Neural cell (in vitro differentiated cells): ENCODE measurements at regions not wholly inside any gene's neighbourhood (a gene's known extent, or its start where the extent isn't known, plus 50 kb on each side); places are given as distances from the start of the nearest gene placed in this dataset.

Source experiments
- EP300 ChIP-seq: fragments of 450-650 bp; conservative IDR thresholded peaks from 2 replicates; pipeline ENCODE4 v1.6.1; 2014; ENCODE audit warnings: antibody characterized with exemption, mild to moderate bottlenecking, moderate library complexity; ENCODE audit not compliant: poor library complexity, severe bottlenecking
- EZH2 ChIP-seq: fragments of 200-600, 300-800 bp; shearing (Covaris generic), sonication (generic); IDR thresholded peaks from 2 replicates; pipeline ENCODE4 v1.6.1; 2014; ENCODE audit warnings: antibody characterized with exemption, low read length, borderline replicate concordance, mild to moderate bottlenecking; ENCODE audit not compliant: insufficient read depth, poor library complexity, severe bottlenecking
- POLR2AphosphoS5 ChIP-seq: IDR thresholded peaks from 2 replicates; pipeline ENCODE4 v1.6.1; 2012
- SMC3 ChIP-seq: fragments of 450-650 bp; conservative IDR thresholded peaks from 2 replicates; pipeline ENCODE4 v1.6.1; 2014; ENCODE audit warnings: antibody characterized with exemption, mild to moderate bottlenecking, moderate library complexity; ENCODE audit not compliant: poor library complexity
- TAF1 ChIP-seq: IDR thresholded peaks from 2 replicates; pipeline ENCODE4 v1.6.1; 2012; ENCODE audit warnings: low read depth
- TF ChIP-seq, protein P1 (sequence below): fragments of 450-650 bp; IDR thresholded peaks from 2 replicates; pipeline ENCODE4 v1.5.1; 2014; ENCODE audit warnings: antibody characterized with exemption, mild to moderate bottlenecking, moderate library complexity; ENCODE audit not compliant: poor library complexity, severe bottlenecking
- TF ChIP-seq, protein P2 (sequence below): IDR thresholded peaks from 2 replicates; pipeline ENCODE4 v1.6.1; 2012; ENCODE audit warnings: borderline replicate concordance

DNA sequence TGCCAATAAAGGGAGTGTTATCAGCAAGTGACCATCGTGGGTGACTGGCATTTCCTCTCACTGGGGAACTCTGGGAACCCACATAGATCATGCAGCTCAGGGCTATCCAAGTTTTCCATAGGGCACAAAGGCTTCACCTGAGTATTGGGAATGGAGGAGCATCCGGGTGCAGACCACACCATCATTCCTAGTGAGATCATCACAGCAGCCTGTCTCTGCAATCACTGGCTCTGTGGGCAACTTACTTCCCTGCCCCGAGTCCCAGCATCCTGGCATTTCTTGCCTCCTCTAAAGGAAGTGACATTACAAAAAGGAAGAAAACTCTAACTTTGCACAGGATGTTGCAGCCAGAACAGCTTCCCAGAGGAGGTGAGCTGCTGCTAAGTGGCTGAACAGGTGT, 80.6 kb upstream of the SHB start:
- TF ChIP-seq, protein P1, sequence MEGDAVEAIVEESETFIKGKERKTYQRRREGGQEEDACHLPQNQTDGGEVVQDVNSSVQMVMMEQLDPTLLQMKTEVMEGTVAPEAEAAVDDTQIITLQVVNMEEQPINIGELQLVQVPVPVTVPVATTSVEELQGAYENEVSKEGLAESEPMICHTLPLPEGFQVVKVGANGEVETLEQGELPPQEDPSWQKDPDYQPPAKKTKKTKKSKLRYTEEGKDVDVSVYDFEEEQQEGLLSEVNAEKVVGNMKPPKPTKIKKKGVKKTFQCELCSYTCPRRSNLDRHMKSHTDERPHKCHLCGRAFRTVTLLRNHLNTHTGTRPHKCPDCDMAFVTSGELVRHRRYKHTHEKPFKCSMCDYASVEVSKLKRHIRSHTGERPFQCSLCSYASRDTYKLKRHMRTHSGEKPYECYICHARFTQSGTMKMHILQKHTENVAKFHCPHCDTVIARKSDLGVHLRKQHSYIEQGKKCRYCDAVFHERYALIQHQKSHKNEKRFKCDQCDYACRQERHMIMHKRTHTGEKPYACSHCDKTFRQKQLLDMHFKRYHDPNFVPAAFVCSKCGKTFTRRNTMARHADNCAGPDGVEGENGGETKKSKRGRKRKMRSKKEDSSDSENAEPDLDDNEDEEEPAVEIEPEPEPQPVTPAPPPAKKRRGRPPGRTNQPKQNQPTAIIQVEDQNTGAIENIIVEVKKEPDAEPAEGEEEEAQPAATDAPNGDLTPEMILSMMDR = no peak
- TF ChIP-seq TAF1 (no peak), POLR2AphosphoS5 (no peak), EZH2 (no peak), EP300 (no peak), SMC3 (no peak)
- TF ChIP-seq, protein P2, sequence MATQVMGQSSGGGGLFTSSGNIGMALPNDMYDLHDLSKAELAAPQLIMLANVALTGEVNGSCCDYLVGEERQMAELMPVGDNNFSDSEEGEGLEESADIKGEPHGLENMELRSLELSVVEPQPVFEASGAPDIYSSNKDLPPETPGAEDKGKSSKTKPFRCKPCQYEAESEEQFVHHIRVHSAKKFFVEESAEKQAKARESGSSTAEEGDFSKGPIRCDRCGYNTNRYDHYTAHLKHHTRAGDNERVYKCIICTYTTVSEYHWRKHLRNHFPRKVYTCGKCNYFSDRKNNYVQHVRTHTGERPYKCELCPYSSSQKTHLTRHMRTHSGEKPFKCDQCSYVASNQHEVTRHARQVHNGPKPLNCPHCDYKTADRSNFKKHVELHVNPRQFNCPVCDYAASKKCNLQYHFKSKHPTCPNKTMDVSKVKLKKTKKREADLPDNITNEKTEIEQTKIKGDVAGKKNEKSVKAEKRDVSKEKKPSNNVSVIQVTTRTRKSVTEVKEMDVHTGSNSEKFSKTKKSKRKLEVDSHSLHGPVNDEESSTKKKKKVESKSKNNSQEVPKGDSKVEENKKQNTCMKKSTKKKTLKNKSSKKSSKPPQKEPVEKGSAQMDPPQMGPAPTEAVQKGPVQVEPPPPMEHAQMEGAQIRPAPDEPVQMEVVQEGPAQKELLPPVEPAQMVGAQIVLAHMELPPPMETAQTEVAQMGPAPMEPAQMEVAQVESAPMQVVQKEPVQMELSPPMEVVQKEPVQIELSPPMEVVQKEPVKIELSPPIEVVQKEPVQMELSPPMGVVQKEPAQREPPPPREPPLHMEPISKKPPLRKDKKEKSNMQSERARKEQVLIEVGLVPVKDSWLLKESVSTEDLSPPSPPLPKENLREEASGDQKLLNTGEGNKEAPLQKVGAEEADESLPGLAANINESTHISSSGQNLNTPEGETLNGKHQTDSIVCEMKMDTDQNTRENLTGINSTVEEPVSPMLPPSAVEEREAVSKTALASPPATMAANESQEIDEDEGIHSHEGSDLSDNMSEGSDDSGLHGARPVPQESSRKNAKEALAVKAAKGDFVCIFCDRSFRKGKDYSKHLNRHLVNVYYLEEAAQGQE = no peak
